PC-9 (cell line): ENCODE measurements at regions not wholly inside any gene's neighbourhood (a gene's known extent, or its start where the extent isn't known, plus 50 kb on each side); places are given as distances from the start of the nearest gene placed in this dataset.

ENCODE experiments used
- BruUV-seq: library from RNA; stranded (reverse); fragments of 400-500 nt; replicated peaks from 2 replicates; lab custom pipeline; 2021; lab: Mats Ljungman, UMichigan
- CTCF ChIA-PET: fragments of 300-600 bp; sonication (Branson Sonifier 250); formaldehyde crosslinking; loops from one replicate; lab custom pipeline; 2022; ENCODE audit warnings: antibody characterized with exemption; lab: Charles Lee
- POLR2A ChIA-PET: fragments of 300-600 bp; sonication (Branson Sonifier 250); formaldehyde crosslinking; loops from one replicate; lab custom pipeline; 2022; ENCODE audit warnings: antibody characterized with exemption; ENCODE audit not compliant: unreplicated experiment; lab: Charles Lee
- DNase-seq, 2 experiments: peaks; one replicate each; pipeline versions ENCODE4 v3.0.0 to v3.0.0-alpha.2; 2015 to 2022; ENCODE audit warnings: mixed read lengths in 1 of 2
- H2AFZ ChIP-seq: fragments of 200-600 bp; sonication (generic); 2 replicates; pipeline ENCODE4 v1.8.1; 2017; ENCODE audit warnings: antibody characterized with exemption
- H3F3A ChIP-seq: fragments of 200-600 bp; sonication (generic); 2 replicates; pipeline ENCODE4 v1.8.1; 2017; ENCODE audit warnings: antibody characterized with exemption, mild to moderate bottlenecking, low read depth; ENCODE audit not compliant: insufficient read depth
- H3K27ac ChIP-seq: fragments of 200-600 bp; sonication (generic); 2 replicates; pipeline ENCODE4 v1.6.1; 2016; ENCODE audit warnings: mixed run types
- H3K27me3 ChIP-seq: fragments of 200-600 bp; sonication (generic); 2 replicates; pipeline ENCODE4 v1.6.1; 2016; ENCODE audit warnings: low read depth, mixed run types; ENCODE audit not compliant: insufficient read depth
- H3K36me3 ChIP-seq: fragments of 200-600 bp; sonication (generic); 2 replicates; pipeline ENCODE4 v1.6.1; 2016; ENCODE audit warnings: low read depth, mixed run types
- H3K4me1 ChIP-seq: fragments of 200-600 bp; sonication (generic); replicated peaks from 2 replicates; pipeline ENCODE4 v1.6.1; 2016; ENCODE audit warnings: mixed run types; ENCODE audit not compliant: insufficient read depth
- H3K4me2 ChIP-seq: fragments of 200-600 bp; sonication (generic); 2 replicates; pipeline ENCODE4 v1.6.1; 2017; ENCODE audit warnings: mixed run types
- H3K4me3 ChIP-seq: fragments of 200-600 bp; sonication (generic); 2 replicates; pipeline ENCODE4 v1.6.1; 2016; ENCODE audit warnings: mixed run types
- H3K79me2 ChIP-seq: fragments of 200-600 bp; sonication (generic); 2 replicates; pipeline ENCODE4 v1.6.1; 2017; ENCODE audit warnings: low read depth, mixed run types
- H3K9me2 ChIP-seq: fragments of 200-600 bp; sonication (generic); 2 replicates; pipeline ENCODE4 v1.8.1; 2017; ENCODE audit warnings: mild to moderate bottlenecking; ENCODE audit not compliant: insufficient read depth
- H3K9me3 ChIP-seq: fragments of 200-600 bp; sonication (generic); 2 replicates; pipeline ENCODE4 v1.8.1; 2016; ENCODE audit warnings: low read depth; ENCODE audit not compliant: insufficient read depth
- H4K20me1 ChIP-seq: fragments of 200-600 bp; sonication (generic); 2 replicates; pipeline ENCODE4 v1.8.1; 2017; ENCODE audit not compliant: insufficient read depth
- CTCF ChIP-seq: fragments of 200-600 bp; sonication (generic); conservative IDR thresholded peaks from 2 replicates; pipeline ENCODE4 v1.6.1; 2017; ENCODE audit warnings: mixed run types, antibody characterized with exemption, mild to moderate bottlenecking, moderate library complexity
- EZH2 ChIP-seq: fragments of 200-600 bp; sonication (generic); IDR thresholded peaks from 2 replicates; pipeline ENCODE4 v1.8.0; 2017; ENCODE audit warnings: antibody characterized with exemption, low read depth
- intact Hi-C: fragments of 100-400 bp; cut with micrococcal nuclease; formaldehyde crosslinking; loops from one replicate; pipeline ENCODE4 v1.10.0; 2022; ENCODE audit not compliant: unreplicated experiment

- no peak overlapping the region for H2AFZ ChIP-seq
- TF ChIP-seq CTCF (no peak), EZH2 (no peak)
- H3K4me2 ChIP-seq, result no peak overlapping the region
- H4K20me1 ChIP-seq, result no peaks in the 10 kb centered on the region
- CTCF ChIA-PET, result no interaction called here
- no peaks in the 10 kb centered on the region for H3K9me3 ChIP-seq
- no peak overlapping the region for H3K4me3 ChIP-seq
- no peaks in the 10 kb centered on the region for H3K4me1 ChIP-seq
- intact Hi-C loops, result no loop called here
- H3K9me2 ChIP-seq, result no peaks in the 10 kb centered on the region
- no peaks in the 10 kb centered on the region for H3K36me3 ChIP-seq
- POLR2A ChIA-PET, result no interaction called here
- no peak for DNase-seq
- no peaks in the 10 kb centered on the region for H3F3A ChIP-seq
- H3K79me2 ChIP-seq, result no peaks in the 10 kb centered on the region
- no peak overlapping the region for H3K27ac ChIP-seq
- BruUV-seq, result no TSS peak
- no peaks in the 10 kb centered on the region for H3K27me3 ChIP-seq
Measured at GRCh38 chr4:189322426-189322825, 618.2 kb upstream of the FRG1 start.

GRCh38 chr4:189341881-189342280 lies 598.8 kb upstream of the FRG1 start:
- no peak overlapping the region for H3K4me3 ChIP-seq
- no peaks in the 10 kb centered on the region for H3F3A ChIP-seq
- no peaks in the 10 kb centered on the region for H3K4me1 ChIP-seq
- CTCF ChIA-PET, result no interaction called here
- H3K27ac ChIP-seq, result no peak overlapping the region
- H3K4me2 ChIP-seq, result no peak overlapping the region
- DNase-seq, result no peak
- no peaks in the 10 kb centered on the region for H3K79me2 ChIP-seq
- no peak overlapping the region for H2AFZ ChIP-seq
- H3K9me3 ChIP-seq, result no peaks in the 10 kb centered on the region
- H3K36me3 ChIP-seq, result no peaks in the 10 kb centered on the region
- no peaks in the 10 kb centered on the region for H3K9me2 ChIP-seq
- H4K20me1 ChIP-seq, result no peaks in the 10 kb centered on the region
- H3K27me3 ChIP-seq, result no peaks in the 10 kb centered on the region
- intact Hi-C loops, result loop anchor here (10.0 kb wide), 1 partner anchor 1747 kb away; no protein-coding TSS in a partner anchor
- TF ChIP-seq EZH2, result no peak
- no peak for TF ChIP-seq CTCF
- BruUV-seq, result no TSS peak
- POLR2A ChIA-PET, result no interaction called here

- no peaks in the 10 kb centered on the region for H3K36me3 ChIP-seq
- H3K79me2 ChIP-seq, result no peaks in the 10 kb centered on the region
- no peaks in the 10 kb centered on the region for H3F3A ChIP-seq
- no peak overlapping the region for H3K4me3 ChIP-seq
- TF ChIP-seq EZH2, result no peak
- no peak for TF ChIP-seq CTCF
- H3K4me1 ChIP-seq, result no peaks in the 10 kb centered on the region
- no peaks in the 10 kb centered on the region for H4K20me1 ChIP-seq
- no peak overlapping the region for H3K4me2 ChIP-seq
- H3K9me2 ChIP-seq, result no peaks in the 10 kb centered on the region
- no peak for DNase-seq
- no peaks in the 10 kb centered on the region for H3K9me3 ChIP-seq
- POLR2A ChIA-PET, result no interaction called here
- no TSS peak for BruUV-seq
- no peak overlapping the region for H3K27ac ChIP-seq
- CTCF ChIA-PET, result no interaction called here
- intact Hi-C loops, result no loop called here
- H2AFZ ChIP-seq, result no peak overlapping the region
- H3K27me3 ChIP-seq, result 0 out of 2 replicates have a peak, but pooled peaks cover 3% of the 10 kb centered on the region
Measured at GRCh38 chr4:189355590-189355989, 585.1 kb upstream of the FRG1 start.
